HG03460 (cell line): ENCODE measurements at regions not wholly inside any gene's neighbourhood (a gene's known extent, or its start where the extent isn't known, plus 50 kb on each side); places are given as distances from the start of the nearest gene placed in this dataset.
"Not testable (repeated sequence)": the region's sequence is repeated elsewhere in the genome, so short reads cannot be mapped to it uniquely, and the experiment has no call there.

ENCODE experiments used
- ATAC-seq: cut with Tn5 transposase; IDR thresholded peaks from one replicate; pipeline ENCODE4 v1.9.1; 2021; ENCODE audit not compliant: unreplicated experiment

DNA sequence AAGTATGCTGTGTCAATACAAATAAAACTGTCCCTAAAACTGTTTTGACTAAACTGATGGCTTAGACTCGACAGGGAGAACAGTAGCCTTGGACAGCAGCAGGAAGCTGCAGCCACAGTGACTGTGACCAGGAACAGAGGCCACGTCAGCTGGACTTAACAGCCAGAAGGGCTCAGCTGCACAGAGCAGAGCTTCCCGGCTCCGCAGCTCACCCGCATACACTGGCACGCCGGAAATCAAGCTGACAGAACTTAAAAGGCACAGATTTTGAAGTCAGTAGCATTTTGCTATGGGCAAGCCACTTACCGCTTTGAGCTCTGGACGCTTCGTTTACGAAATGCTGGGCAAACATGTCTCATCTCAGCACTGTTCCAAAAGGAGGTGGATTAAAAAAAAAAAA is 769.7 kb upstream of the AUTS2 start:
- no peak for ATAC-seq

DNA sequence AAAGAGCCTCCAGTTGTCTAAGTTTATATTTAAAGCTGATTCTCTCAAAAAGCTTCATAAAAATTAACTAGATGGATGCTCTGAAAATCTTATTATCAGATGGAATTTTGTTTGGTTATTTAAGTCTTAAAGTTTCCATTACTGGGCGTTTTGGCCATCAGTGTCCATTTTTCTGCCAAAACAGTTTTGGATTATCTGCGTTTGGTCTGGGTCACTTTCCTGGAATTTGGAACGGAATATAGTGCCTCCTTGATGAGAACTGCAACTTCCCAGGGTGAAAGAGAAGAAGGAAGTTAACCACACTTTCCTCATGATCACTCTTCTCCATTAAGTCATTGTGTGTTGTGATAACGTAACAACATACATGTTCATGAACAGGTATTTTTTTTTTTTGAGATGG is 764.9 kb upstream of the AUTS2 start:
- no peak for ATAC-seq

DNA sequence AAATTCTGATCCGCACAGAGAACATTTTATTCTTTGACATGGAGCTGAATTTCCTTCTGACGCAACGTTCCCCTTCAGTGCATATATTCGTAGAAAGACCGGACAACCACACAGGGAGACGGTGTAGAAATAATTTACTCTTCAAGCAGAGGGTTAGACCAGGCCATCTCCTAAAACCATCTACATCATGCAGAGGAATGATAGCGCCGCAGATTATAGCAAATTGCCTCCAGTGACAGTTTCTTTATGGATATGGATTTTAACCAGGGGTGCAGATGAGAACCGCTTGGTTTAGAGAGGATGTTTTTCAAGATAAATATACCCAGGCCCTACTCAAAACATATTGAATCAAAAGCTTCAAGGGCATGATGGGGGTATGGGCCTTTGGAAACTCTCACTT is 759.3 kb upstream of the AUTS2 start:
- ATAC-seq, result no peak

GRCh38 chr7:68840991-68841390 is 757.3 kb upstream of the AUTS2 start:
- ATAC-seq, result no peak

DNA sequence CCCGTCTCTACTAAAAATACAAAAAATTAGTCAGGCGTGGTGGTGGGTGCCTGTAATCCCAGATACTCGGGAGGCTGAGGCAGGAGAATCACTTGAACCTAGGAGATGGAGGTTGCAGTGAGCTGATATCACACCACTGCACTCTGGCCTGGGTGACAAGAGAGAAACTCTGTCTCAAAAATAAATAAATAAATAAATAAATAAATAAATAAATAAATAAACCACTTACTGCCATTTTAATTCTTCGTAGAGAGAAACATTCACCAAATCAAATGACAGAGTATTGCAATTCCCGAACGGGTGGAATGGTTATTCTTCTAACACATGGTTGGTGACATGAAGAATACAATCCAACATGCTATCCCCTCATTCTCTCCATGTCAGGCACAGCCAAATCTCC is 754.3 kb upstream of the AUTS2 start:
- not testable (repeated sequence) for ATAC-seq

DNA sequence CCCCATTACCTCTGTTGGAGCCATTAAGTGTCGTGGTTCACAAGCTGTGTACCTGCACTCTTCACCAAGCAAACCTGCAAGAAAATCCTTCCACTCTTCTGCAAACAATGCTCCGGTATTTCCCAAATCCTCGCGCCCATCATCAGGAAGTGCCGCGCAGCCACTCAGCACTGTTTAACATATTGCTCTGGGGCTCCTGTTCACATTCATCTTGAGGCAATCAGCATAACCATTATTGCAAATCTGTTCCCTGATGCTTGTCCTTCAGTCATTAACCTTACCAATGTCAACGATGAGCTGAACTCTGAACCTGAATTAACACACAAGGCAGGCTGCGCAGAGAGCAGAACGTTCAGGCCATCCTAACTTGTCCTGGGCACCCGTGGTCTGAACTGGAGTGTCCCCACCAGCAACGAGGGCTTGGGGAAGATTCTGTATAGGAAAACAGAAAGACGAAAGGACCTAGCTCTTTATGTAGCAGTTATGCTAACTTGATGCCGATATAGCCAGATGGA is 751.4 kb upstream of the AUTS2 start:
- no peak for ATAC-seq

GRCh38 chr7:68853254-68853653 is 745.0 kb upstream of the AUTS2 start:
- ATAC-seq, result no peak

DNA sequence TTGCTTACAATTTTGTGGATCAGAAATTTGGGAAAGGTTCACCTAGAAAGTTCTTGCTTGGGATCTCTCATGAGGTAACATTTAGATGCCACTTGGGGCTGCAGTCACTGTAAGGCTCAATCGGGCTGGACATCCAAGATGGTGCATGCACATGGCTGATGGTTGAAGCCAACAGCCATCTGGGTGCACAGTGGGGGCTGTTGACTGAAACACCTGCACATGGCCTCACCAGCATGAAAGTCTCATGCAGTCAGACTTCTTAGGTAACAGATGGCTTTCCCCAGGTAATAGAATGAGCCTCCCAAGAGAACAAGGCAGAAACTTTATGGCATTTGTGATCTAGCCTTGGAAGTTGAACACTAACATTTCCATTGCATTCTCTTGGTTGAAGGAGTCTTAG is 740.7 kb upstream of the AUTS2 start:
- no peak for ATAC-seq

DNA sequence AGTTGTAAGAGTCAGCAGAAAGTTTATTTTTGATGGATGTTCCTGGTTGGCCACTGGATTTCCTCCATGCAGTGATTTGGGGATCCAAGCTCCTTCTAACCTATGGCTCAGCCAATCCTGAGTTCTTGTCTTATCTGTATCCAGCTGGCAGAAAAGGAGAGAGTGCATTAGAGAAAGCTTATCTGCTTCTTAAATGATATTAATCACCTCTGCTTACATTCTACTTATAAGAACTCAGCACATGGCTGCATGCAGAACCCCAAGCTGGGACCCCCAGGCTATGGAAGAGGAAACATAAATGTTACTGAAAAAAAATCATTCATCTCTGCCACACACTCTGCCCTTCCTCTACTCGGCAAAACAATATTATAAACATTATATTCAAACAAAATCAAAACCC is 739.8 kb upstream of the AUTS2 start:
- ATAC-seq, result no peak

GRCh38 chr7:68861171-68861570 is 737.1 kb upstream of the AUTS2 start:
- no peak for ATAC-seq

DNA sequence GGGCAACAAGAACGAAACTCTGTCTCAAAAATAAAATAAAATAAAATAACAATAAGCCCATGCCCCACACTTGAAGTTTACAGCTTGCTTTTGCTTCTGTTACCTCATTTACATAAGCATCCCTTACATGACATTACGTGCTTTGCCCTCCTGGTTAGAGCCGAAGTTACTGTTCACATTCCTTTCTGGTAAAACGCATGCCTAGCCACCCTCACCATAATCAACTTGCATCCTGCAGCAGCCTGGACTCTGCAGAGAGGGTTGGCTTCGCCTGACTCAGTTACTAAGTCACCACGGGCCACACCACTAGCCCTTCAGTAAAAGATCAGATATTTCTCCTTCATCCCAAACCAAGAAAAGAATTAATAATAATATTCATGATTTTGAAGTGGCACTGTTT is 736.0 kb upstream of the AUTS2 start:
- ATAC-seq, result no peak

DNA sequence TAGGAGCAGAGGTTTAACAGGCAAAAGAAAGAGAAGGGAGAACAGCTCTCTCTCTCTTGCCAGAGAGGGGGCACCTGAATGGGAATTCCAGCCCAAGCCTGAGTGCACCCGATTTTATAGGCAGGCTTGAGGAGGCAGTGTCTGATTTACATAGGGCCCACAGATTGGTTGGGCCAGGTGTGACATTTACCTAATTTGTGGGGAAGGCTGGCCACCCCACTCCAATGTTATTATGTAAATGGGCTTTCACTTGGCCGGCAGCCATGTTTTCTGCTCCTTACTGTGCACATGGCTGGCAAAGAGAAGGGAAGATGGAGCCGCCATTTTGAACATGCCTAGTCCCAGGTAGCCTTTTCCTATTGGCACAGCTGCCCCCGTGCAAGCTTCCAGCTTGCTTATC is 735.5 kb upstream of the AUTS2 start:
- no peak for ATAC-seq

DNA sequence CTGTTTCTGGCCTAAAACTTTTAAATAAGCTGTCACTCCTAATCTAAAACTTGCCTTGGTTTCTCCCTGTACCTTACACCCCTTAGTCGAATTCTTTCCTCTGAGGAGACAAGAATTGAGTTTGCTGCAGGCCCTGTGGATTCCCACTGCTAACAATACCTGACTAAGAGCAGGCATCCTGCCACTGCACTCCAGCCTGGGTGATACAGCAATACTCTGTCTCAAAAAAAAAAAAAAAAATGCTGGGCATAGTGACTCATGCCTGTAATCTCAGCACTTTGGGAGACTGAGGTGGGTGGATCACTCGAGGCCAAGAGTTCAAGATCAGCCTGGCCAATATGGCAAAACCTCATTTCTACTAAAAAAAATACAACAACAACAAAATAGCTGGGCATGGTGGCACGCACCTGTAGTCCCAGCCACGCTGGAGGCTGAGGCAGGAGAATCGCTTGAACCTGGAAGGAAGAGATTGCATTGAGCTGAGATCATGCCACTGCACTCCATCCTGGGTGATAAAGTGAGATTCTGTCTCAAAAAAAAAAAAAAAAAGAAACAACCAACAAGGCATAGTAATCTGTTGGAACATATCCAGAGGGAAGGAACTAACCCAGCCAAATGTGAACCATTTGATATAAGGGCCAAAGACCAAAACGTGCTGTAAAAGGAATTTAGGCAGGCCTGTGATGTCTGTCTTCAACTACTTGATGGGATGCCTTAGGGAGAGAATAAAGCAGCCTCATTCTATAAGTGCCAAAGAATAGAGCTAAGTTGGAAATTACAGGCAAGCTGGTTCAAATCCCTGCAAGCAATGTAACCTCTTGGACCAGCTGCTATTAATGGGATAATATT is 732.7 kb upstream of the AUTS2 start:
- no peak for ATAC-seq

DNA sequence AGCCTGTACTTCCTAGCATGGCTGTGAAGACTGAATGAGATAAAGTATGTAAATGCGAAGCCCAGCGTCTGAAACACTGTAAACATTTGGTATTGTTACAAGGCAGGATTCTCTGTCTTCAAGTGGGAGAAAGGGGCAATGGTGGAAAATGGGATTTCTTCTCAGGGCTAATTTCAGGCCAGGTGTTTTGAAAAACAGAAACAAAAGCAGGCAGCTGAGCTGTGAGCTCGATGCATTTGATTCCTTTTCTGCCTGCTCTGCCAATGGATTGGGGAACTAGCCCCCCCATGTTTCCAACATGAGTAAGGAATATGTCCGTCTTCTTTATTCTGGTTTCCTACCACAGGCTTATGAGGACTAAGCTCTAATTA is 732.1 kb upstream of the AUTS2 start:
- no peak for ATAC-seq

- ATAC-seq, result not testable (repeated sequence)
These were observed 731.6 kb upstream of the AUTS2 start for GRCh38 chr7:68866721-68867120.

DNA sequence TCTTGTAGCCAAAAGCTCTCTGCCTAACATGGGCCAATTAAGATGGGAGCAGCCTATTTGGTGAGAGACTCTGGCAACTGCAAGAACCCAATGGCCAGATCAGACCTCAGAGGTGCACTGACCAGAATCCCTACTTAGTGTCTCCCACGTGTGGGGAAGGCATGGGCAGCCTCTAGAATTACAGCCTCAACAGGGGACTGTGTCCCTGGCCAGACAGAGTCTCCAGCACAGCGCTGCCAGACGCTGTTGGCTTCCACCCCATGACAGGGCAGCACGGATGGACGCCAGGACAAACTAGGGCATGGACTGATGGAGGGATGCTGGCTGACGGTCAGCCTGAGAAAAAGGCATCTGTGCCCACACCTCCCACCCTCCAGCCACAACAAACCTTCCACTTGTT is 729.3 kb upstream of the AUTS2 start:
- ATAC-seq, result no peak

DNA sequence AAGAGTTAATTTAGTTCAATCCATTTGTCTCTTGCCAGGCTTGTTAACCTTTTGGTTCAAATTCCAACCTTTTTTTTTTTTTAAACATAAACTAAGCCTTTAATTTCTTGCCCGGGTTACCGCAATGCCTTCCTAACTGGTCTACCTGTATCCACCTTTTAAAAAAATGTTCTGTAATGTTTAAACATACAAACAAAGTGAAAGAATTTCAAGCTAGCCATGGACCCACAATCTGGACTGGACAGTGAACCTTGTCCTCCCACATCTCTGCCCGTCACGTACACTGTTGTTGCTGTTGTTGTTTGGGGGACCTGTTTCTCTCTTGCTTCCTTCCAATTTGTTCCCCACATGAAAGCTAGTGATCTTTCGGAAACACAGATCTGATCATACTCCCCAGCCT is 724.7 kb upstream of the AUTS2 start:
- ATAC-seq, result no peak

DNA sequence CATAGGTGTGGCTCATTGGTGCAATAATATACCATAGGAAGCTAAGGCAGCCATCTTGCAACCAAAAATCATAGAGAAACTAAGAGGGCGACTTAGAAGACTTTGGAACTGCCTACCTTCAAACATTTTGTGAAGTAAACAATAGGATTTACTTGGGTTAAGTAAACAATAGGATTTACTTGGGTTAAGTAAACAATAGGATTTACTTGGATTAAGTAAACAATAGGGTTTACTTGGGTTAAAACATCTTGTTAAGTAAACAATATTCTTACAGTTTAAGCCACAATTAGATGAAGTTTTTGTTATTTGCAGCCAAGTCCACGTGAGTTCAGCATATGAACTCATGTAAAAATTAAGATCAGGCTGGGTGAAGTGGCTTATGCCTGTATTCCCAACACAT is 722.4 kb upstream of the AUTS2 start:
- ATAC-seq, result no peak

DNA sequence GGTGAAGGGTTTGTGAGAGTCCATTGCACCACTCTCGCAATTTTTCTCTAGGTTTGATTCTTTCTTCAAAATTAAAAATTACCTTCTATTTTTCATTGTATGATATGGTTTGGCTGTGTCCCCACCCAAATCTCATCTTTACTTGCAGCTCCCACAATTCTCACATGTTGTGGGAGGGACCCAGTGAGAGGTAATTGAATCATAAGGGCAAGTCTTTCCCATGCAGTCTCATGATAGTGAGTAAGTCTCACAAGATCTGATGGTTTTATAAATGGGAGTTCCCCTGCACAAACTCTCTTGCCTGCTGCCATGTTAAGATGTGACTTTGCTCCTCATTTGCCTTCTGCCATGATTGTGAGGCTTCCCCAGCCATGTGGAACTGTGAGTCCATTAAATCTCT is 711.2 kb upstream of the AUTS2 start:
- ATAC-seq, result not testable (repeated sequence)

DNA sequence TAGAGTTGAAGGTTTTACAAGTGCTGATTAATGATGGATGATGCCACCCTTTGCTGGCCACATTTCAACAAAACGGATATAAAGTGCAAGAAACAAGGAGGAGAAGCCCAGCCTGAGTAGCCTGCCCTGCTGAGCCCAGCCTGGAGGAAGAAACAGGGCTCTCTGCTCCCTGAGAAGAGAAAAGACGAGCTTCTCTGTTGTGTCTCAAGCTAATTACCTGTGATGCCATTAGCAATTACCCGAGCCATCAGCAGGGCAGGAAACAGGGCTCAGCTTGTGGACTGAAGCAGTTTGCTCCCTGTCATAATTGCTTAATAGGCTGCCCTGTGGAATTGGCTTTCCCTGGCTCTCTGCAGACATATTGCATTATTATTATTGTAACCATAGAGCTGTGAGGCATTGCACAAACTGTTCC is 709.3 kb upstream of the AUTS2 start:
- ATAC-seq, result no peak

GRCh38 chr7:68892236-68892635 is 706.0 kb upstream of the AUTS2 start:
- no peak for ATAC-seq

GRCh38 chr7:68893411-68893810 is 704.9 kb upstream of the AUTS2 start:
- no peak for ATAC-seq

DNA sequence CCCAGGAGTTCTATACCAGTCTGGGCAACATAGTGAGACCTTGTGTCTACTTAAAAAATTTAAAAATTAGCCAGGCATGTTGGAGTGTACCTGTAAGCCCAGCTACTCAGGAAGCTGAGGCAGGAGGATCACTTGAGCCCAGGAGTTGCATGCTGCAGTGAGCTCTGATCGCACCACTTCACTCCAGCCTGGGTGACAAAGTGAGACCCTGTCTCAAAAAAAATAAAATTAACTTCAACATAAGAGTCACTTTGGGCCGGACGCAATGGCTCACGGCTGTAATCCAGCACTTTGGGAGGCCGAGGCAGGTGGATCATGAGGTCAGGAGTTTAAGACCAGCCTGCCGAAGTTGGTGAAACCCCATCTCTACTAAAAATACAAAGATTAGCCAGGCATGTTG is 699.1 kb upstream of the AUTS2 start:
- ATAC-seq, result not testable (repeated sequence)
